ENCODE measurements at regions not wholly inside any gene's neighbourhood (a gene's known extent, or its start where the extent isn't known, plus 50 kb on each side); places are given as distances from the start of the nearest gene placed in this dataset.
A peak's percentile ranks its signal among the peaks of the same experiment; 100 is the strongest.
"Not testable (repeated sequence)": the region's sequence is repeated elsewhere in the genome, so short reads cannot be mapped to it uniquely, and the experiment has no call there.

- ATAC-seq (no peak), DNase-seq (ENCODE audit: low spot score) (no peak)
These were observed 76.1 kb upstream of the SPATA16 start for GRCh38 chr3:173217127-173217526.

- ATAC-seq (peak; percentile 49), DNase-seq (ENCODE audit: low spot score) (no peak)
These were observed 75.0 kb upstream of the SPATA16 start for GRCh38 chr3:173216063-173216462.

- no peak for DNase-seq (ENCODE audit: low spot score)
- ATAC-seq, result no peak
These were observed 73.5 kb upstream of the SPATA16 start for GRCh38 chr3:173214576-173214975.

GRCh38 chr3:173199568-173199967 lies 58.5 kb upstream of the SPATA16 start:
- DNase-seq (ENCODE audit: low spot score), result no peak
- no peak for ATAC-seq

GRCh38 chr3:173194868-173195267 lies 53.8 kb upstream of the SPATA16 start:
- DNase-seq (ENCODE audit: low spot score); ATAC-seq: not testable (repeated sequence)

- no peak for DNase-seq (ENCODE audit: low spot score)
- no peak for ATAC-seq
These were observed 50.6 kb upstream of the SPATA16 start for GRCh38 chr3:173191611-173192010.
